ENCODE measurements at regions not wholly inside any gene's neighbourhood (a gene's known extent, or its start where the extent isn't known, plus 50 kb on each side); places are given as distances from the start of the nearest gene placed in this dataset.

- no peak for TF ChIP-seq CTCF (conservative IDR thresholded peaks at IDR 0.05; ENCODE audit: low read depth, low read length)
- no peak overlapping the region for H3K4me3 ChIP-seq (ENCODE audit: low read depth, low read length)
- DNase-seq (ENCODE audit: low read depth) = no peak
Observed at GRCh38 chr6:113161018-113161315, 696.2 kb upstream of the MARCKS start.

- H3K4me3 ChIP-seq (ENCODE audit: low read depth, low read length) = no peak overlapping the region
- no peak for TF ChIP-seq CTCF (conservative IDR thresholded peaks at IDR 0.05; ENCODE audit: low read depth, low read length)
- DNase-seq (ENCODE audit: low read depth) = no peak
Observed at GRCh38 chr6:113162739-113163138, 694.4 kb upstream of the MARCKS start.

DNA sequence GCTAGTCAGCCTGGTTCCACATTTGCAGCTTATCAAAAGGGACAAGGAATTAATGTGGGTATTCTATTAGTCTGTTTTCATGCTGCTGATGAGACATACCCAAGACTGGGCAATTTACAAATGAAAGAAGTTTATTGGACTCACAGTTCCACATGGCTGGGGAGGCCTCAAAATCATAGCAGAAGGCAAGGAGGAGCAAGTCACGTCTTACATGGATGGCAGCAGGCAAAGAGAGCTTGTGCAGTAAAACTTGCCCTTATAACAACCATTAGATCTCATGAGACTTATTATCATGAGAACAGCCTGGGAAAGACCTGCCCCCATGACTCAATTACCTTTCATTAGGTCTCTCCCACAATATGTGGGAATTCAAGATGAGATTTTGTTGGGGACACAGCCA lies 689.1 kb upstream of the MARCKS start:
- no peak overlapping the region for H3K4me3 ChIP-seq (ENCODE audit: low read depth, low read length)
- no peak for TF ChIP-seq CTCF (conservative IDR thresholded peaks at IDR 0.05; ENCODE audit: low read depth, low read length)
- no peak for DNase-seq (ENCODE audit: low read depth)

DNA sequence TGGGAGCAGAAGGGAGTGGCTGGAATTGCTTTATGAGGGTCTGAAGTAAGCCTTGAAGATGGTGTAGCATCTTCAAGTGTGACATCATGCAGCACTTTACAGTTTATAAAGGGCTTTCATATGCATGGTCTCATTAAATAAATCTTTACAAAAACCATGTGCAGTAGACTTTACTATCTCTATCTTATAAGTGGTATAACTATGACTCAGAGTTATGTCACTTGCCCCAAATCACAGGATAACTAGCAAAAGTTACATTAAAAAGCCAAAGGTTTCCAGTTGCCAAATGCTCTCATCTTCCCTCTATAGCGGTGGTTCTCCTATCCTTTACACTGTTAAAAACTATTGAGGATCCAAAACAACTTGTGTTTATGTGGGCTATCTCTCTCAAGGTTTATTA lies 687.7 kb upstream of the MARCKS start:
- TF ChIP-seq CTCF (conservative IDR thresholded peaks at IDR 0.05; ENCODE audit: low read depth, low read length) = no peak
- no peak for DNase-seq (ENCODE audit: low read depth)
- no peak overlapping the region for H3K4me3 ChIP-seq (ENCODE audit: low read depth, low read length)

GRCh38 chr6:113170454-113170853 lies 686.7 kb upstream of the MARCKS start:
- DNase-seq (ENCODE audit: low read depth) = no peak
- H3K4me3 ChIP-seq (ENCODE audit: low read depth, low read length) = no peak overlapping the region
- no peak for TF ChIP-seq CTCF (conservative IDR thresholded peaks at IDR 0.05; ENCODE audit: low read depth, low read length)

DNA sequence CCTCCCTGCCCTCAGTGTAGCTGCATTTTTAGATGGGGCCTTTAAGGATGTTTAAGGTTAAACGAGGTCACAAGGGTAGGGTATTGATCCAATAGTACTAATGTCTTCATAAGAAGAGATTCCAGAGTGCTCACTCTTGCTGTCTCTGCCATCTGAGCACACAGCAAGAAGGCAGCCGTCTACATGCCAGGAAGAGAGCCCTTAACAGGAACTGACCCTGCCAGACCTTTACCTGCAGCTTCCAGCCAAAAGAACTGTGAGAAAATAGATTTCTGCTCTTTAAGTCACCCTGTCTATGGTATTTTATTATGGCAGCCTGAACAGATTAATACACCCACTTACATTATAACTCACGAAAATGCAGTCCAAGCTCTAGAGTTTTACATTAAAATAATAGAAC lies 685.3 kb upstream of the MARCKS start:
- no peak for TF ChIP-seq CTCF (conservative IDR thresholded peaks at IDR 0.05; ENCODE audit: low read depth, low read length)
- H3K4me3 ChIP-seq (ENCODE audit: low read depth, low read length) = no peak overlapping the region
- no peak for DNase-seq (ENCODE audit: low read depth)

- no peak for TF ChIP-seq CTCF (conservative IDR thresholded peaks at IDR 0.05; ENCODE audit: low read depth, low read length)
- no peak for DNase-seq (ENCODE audit: low read depth)
- no peak overlapping the region for H3K4me3 ChIP-seq (ENCODE audit: low read depth, low read length)
Observed at GRCh38 chr6:113172531-113172966, 684.6 kb upstream of the MARCKS start.
